GM12891 (cell line): ENCODE measurements at regions not wholly inside any gene's neighbourhood (a gene's known extent, or its start where the extent isn't known, plus 50 kb on each side); places are given as distances from the start of the nearest gene placed in this dataset.

Source experiments
- POLR2A ChIP-seq: IDR thresholded peaks from 2 replicates; pipeline ENCODE4 v1.6.1; 2011; ENCODE audit warnings: low read depth, low read length, control low read depth
- POLR2AphosphoS5 ChIP-seq: IDR thresholded peaks from 2 replicates; pipeline ENCODE4 v1.6.1; 2011; ENCODE audit warnings: low read depth, low read length, control low read depth
- TAF1 ChIP-seq: IDR thresholded peaks from 2 replicates; pipeline ENCODE4 v1.6.1; 2011; ENCODE audit warnings: low read depth, low read length, control low read depth

DNA sequence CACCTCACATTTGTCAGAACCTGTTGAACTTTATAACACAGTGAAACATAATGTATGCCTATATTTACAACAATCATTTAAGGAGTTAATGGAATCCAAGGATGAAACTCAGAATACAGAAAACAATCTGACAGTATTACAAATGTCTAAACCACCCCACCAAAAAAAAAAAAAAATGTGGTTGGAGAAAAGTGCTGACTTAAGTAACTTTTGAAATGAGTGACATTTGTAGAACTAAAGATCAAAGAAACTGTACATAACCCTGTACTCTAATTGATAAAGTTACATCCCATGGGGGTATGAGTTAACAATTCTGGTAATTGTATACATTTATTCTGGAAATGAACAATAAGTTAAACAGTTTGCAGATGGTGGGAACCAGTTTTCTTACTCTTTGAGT is 372.1 kb upstream of the TMEFF2 start:
- TF ChIP-seq POLR2A (no peak), POLR2AphosphoS5 (no peak), TAF1 (no peak)
